GM18517 (cell line): ENCODE measurements at regions not wholly inside any gene's neighbourhood (a gene's known extent, or its start where the extent isn't known, plus 50 kb on each side); places are given as distances from the start of the nearest gene placed in this dataset.

Experiments
- ATAC-seq: cut with Tn5 transposase; IDR thresholded peaks from one replicate; pipeline ENCODE4 v1.9.1; 2021; ENCODE audit warnings: mild to moderate bottlenecking, moderate library complexity; ENCODE audit not compliant: unreplicated experiment

GRCh38 chr4:181520790-181521189 lies 722.4 kb upstream of the TENM3 start:
- no peak for ATAC-seq

- no peak for ATAC-seq
Measured at GRCh38 chr4:181523973-181524372, 719.2 kb upstream of the TENM3 start.

- no peak for ATAC-seq
Measured at GRCh38 chr4:181524499-181524898, 718.7 kb upstream of the TENM3 start.

- no peak for ATAC-seq
Measured at GRCh38 chr4:181525634-181526033, 717.6 kb upstream of the TENM3 start.

GRCh38 chr4:181528570-181529184 lies 714.5 kb upstream of the TENM3 start:
- peak; percentile 56 for ATAC-seq

- no peak for ATAC-seq
Measured at GRCh38 chr4:181529537-181529936, 713.7 kb upstream of the TENM3 start.

GRCh38 chr4:181536196-181536746 lies 706.9 kb upstream of the TENM3 start:
- ATAC-seq: no peak

- no peak for ATAC-seq
Measured at GRCh38 chr4:181536811-181537434, 706.3 kb upstream of the TENM3 start.

GRCh38 chr4:181538431-181538830 lies 704.8 kb upstream of the TENM3 start:
- no peak for ATAC-seq

GRCh38 chr4:181541396-181541795 lies 701.8 kb upstream of the TENM3 start:
- no peak for ATAC-seq

- no peak for ATAC-seq
Measured at GRCh38 chr4:181548873-181549575, 694.2 kb upstream of the TENM3 start.

- ATAC-seq: no peak
Measured at GRCh38 chr4:181549576-181550188, 693.5 kb upstream of the TENM3 start.

- no peak for ATAC-seq
Measured at GRCh38 chr4:181550381-181550780, 692.8 kb upstream of the TENM3 start.

GRCh38 chr4:181559637-181560036 lies 683.6 kb upstream of the TENM3 start:
- ATAC-seq: no peak

- no peak for ATAC-seq
Measured at GRCh38 chr4:181562399-181562798, 680.8 kb upstream of the TENM3 start.

GRCh38 chr4:181564625-181565024 lies 678.6 kb upstream of the TENM3 start:
- no peak for ATAC-seq

- no peak for ATAC-seq
Measured at GRCh38 chr4:181566490-181566889, 676.7 kb upstream of the TENM3 start.

- no peak for ATAC-seq
Measured at GRCh38 chr4:181569553-181569952, 673.6 kb upstream of the TENM3 start.

- no peak for ATAC-seq
Measured at GRCh38 chr4:181578911-181579310, 664.3 kb upstream of the TENM3 start.

GRCh38 chr4:181579486-181579885 lies 663.7 kb upstream of the TENM3 start:
- ATAC-seq: no peak

GRCh38 chr4:181581983-181582382 lies 661.2 kb upstream of the TENM3 start:
- no peak for ATAC-seq

- ATAC-seq: no peak
Measured at GRCh38 chr4:181582595-181582994, 660.6 kb upstream of the TENM3 start.
